RWPE2 (cell line): ENCODE measurements at regions not wholly inside any gene's neighbourhood (a gene's known extent, or its start where the extent isn't known, plus 50 kb on each side); places are given as distances from the start of the nearest gene placed in this dataset.
A peak's percentile ranks its signal among the peaks of the same experiment; 100 is the strongest.

Experiments used
- ATAC-seq: fragments of 200-7000 bp; cut with Tn5 transposase; 3 replicates; pipeline ENCODE4 v1.9.1; 2021; ENCODE audit warnings: low read depth
- DNase-seq: peaks from one replicate; pipeline ENCODE4 v3.0.0-alpha.2; 2020; ENCODE audit warnings: low spot score
- H3K27ac ChIP-seq: fragments of 450-650 bp; 2 replicates; pipeline ENCODE4 v1.5.1; 2017; ENCODE audit warnings: mild to moderate bottlenecking; ENCODE audit not compliant: poor library complexity, severe bottlenecking
- H3K27me3 ChIP-seq: fragments of 250-450 bp; sonication (Bioruptor Pico); 2 replicates; pipeline ENCODE4 v1.5.1; 2021; ENCODE audit warnings: mild to moderate bottlenecking, moderate library complexity; ENCODE audit not compliant: insufficient read depth, poor library complexity, severe bottlenecking
- H3K36me3 ChIP-seq: fragments of 250-450 bp; sonication (Bioruptor Pico); 2 replicates; pipeline ENCODE4 v1.5.1; 2020; ENCODE audit warnings: low read depth, mild to moderate bottlenecking, moderate library complexity
- H3K4me1 ChIP-seq: fragments of 250-450 bp; sonication (Bioruptor Pico); 2 replicates; pipeline ENCODE4 v1.5.1; 2021; ENCODE audit warnings: mild to moderate bottlenecking, moderate library complexity; ENCODE audit not compliant: insufficient read depth, poor library complexity, severe bottlenecking
- H3K4me3 ChIP-seq: fragments of 250-450 bp; sonication (Bioruptor Pico); 2 replicates; pipeline ENCODE4 v1.5.1; 2021; ENCODE audit warnings: mild to moderate bottlenecking, moderate library complexity; ENCODE audit not compliant: severe bottlenecking
- H3K9me3 ChIP-seq: fragments of 250-450 bp; sonication (Bioruptor Pico); 2 replicates; pipeline ENCODE4 v1.5.1; 2021; ENCODE audit warnings: mild to moderate bottlenecking, moderate library complexity; ENCODE audit not compliant: severe bottlenecking
- CTCF ChIP-seq: fragments of 450-650 bp; IDR thresholded peaks from one replicate; pipeline ENCODE4 v1.5.1; 2017; ENCODE audit warnings: mild to moderate bottlenecking, moderate library complexity; ENCODE audit not compliant: poor library complexity, severe bottlenecking

GRCh38 chr2:186241874-186242273, 244.2 kb upstream of the ZC3H15 start:
- no peak for TF ChIP-seq CTCF

GRCh38 chr2:186254759-186255158, 231.3 kb upstream of the ZC3H15 start:
- Histone ChIP-seq H3K27me3 (no peaks in the 10 kb centered on the region), H3K4me1 (no peaks in the 10 kb centered on the region), H3K9me3 (no peaks in the 10 kb centered on the region), H3K36me3 (no peaks in the 10 kb centered on the region), H3K4me3 (no peak overlapping the region), H3K27ac (no peak overlapping the region)
- no peak for ATAC-seq
- DNase-seq, result no peak
- TF ChIP-seq CTCF, result no peak

More at GRCh38 chr2:186241874-186242273, 244.2 kb upstream of the ZC3H15 start:
- no peak overlapping the region for H3K4me3 ChIP-seq
- no peak overlapping the region for H3K27ac ChIP-seq
- H3K9me3 ChIP-seq, result no peaks in the 10 kb centered on the region
- no peak for ATAC-seq
- no peaks in the 10 kb centered on the region for H3K27me3 ChIP-seq
- H3K4me1 ChIP-seq, result no peaks in the 10 kb centered on the region
- DNase-seq, result no peak
- no peaks in the 10 kb centered on the region for H3K36me3 ChIP-seq

GRCh38 chr2:186255823-186256222, 230.2 kb upstream of the ZC3H15 start:
- H3K27me3 ChIP-seq, result no peaks in the 10 kb centered on the region
- H3K4me1 ChIP-seq, result no peaks in the 10 kb centered on the region
- no peak overlapping the region for H3K27ac ChIP-seq
- no peaks in the 10 kb centered on the region for H3K36me3 ChIP-seq
- ATAC-seq (no peak), DNase-seq (no peak)
- no peak overlapping the region for H3K4me3 ChIP-seq
- no peak for TF ChIP-seq CTCF
- H3K9me3 ChIP-seq, result no peaks in the 10 kb centered on the region

- H3K36me3 ChIP-seq, result no peaks in the 10 kb centered on the region
- TF ChIP-seq CTCF, result peak; percentile 78
- H3K27ac ChIP-seq, result no peak overlapping the region
- H3K27me3 ChIP-seq, result no peaks in the 10 kb centered on the region
- no peaks in the 10 kb centered on the region for H3K9me3 ChIP-seq
- H3K4me3 ChIP-seq, result no peak overlapping the region
- DNase-seq (no peak), ATAC-seq (peak; percentile 53; the same call in 2 of the 3 replicates)
- H3K4me1 ChIP-seq, result no peaks in the 10 kb centered on the region
Measured at GRCh38 chr2:186256540-186256939, 229.5 kb upstream of the ZC3H15 start.

GRCh38 chr2:186263673-186264250, 222.3 kb upstream of the ZC3H15 start:
- no peaks in the 10 kb centered on the region for H3K4me1 ChIP-seq
- no peaks in the 10 kb centered on the region for H3K9me3 ChIP-seq
- H3K27me3 ChIP-seq, result no peaks in the 10 kb centered on the region
- no peak overlapping the region for H3K4me3 ChIP-seq
- DNase-seq (no peak), ATAC-seq (no peak)
- H3K27ac ChIP-seq, result no peak overlapping the region
- no peaks in the 10 kb centered on the region for H3K36me3 ChIP-seq
- TF ChIP-seq CTCF, result no peak
